Hepatocyte (in vitro differentiated cells): ENCODE measurements at regions not wholly inside any gene's neighbourhood (a gene's known extent, or its start where the extent isn't known, plus 50 kb on each side); places are given as distances from the start of the nearest gene placed in this dataset.
"Not testable (repeated sequence)": the region's sequence is repeated elsewhere in the genome, so short reads cannot be mapped to it uniquely, and the experiment has no call there.

Experiments used
- EZH2 ChIP-seq: fragments of 200-600 bp; sonication (generic); IDR thresholded peaks from 2 replicates; pipeline ENCODE4 v1.6.1; 2016; ENCODE audit warnings: antibody characterized with exemption, mild to moderate bottlenecking, borderline replicate concordance
- EZH2phosphoT487 ChIP-seq: fragments of 200-600 bp; sonication (generic); IDR thresholded peaks from one replicate; pipeline ENCODE4 v1.6.1; 2018; ENCODE audit warnings: antibody characterized with exemption, mild to moderate bottlenecking, low read depth, moderate library complexity; ENCODE audit not compliant: unreplicated experiment, severe bottlenecking
- TF ChIP-seq, protein P1 (sequence below): fragments of 200-600 bp; sonication (generic); IDR thresholded peaks from 2 replicates; pipeline ENCODE4 v1.5.1; 2016; ENCODE audit warnings: antibody characterized with exemption, mild to moderate bottlenecking; ENCODE audit not compliant: poor library complexity

DNA sequence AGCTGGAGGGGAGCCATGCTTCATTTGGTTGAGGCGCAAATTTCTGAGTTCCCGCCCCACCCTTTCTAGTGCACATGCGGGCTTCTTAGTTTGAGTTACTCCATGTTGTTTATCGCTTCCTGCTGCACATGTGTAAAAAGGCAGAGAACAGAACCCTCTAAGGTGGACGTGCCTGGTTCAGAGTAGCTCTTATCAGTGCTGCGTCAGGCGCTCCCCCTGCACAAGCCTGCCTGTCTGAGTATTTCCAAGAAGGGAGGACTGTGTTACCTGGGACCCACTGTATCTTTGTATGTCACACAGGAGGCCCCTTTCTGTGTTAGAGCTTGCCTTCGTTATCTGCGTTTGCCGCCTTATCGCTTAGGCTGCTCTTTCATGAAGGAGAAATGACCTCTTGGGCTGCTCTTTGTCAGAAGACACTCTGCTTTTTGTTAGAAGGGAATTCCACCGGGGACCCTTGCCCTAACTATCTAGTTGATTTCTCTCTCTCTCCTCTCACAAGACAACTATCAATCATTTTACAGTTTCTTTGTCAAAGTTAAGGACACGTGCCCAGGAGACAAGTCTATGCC, 532.1 kb downstream of the TGIF2LX start:
- TF ChIP-seq, protein P1, sequence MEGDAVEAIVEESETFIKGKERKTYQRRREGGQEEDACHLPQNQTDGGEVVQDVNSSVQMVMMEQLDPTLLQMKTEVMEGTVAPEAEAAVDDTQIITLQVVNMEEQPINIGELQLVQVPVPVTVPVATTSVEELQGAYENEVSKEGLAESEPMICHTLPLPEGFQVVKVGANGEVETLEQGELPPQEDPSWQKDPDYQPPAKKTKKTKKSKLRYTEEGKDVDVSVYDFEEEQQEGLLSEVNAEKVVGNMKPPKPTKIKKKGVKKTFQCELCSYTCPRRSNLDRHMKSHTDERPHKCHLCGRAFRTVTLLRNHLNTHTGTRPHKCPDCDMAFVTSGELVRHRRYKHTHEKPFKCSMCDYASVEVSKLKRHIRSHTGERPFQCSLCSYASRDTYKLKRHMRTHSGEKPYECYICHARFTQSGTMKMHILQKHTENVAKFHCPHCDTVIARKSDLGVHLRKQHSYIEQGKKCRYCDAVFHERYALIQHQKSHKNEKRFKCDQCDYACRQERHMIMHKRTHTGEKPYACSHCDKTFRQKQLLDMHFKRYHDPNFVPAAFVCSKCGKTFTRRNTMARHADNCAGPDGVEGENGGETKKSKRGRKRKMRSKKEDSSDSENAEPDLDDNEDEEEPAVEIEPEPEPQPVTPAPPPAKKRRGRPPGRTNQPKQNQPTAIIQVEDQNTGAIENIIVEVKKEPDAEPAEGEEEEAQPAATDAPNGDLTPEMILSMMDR: not testable (repeated sequence)
- not testable (repeated sequence) for TF ChIP-seq EZH2phosphoT487, EZH2
